ENCODE measurements at regions not wholly inside any gene's neighbourhood (a gene's known extent, or its start where the extent isn't known, plus 50 kb on each side); places are given as distances from the start of the nearest gene placed in this dataset.

DNA sequence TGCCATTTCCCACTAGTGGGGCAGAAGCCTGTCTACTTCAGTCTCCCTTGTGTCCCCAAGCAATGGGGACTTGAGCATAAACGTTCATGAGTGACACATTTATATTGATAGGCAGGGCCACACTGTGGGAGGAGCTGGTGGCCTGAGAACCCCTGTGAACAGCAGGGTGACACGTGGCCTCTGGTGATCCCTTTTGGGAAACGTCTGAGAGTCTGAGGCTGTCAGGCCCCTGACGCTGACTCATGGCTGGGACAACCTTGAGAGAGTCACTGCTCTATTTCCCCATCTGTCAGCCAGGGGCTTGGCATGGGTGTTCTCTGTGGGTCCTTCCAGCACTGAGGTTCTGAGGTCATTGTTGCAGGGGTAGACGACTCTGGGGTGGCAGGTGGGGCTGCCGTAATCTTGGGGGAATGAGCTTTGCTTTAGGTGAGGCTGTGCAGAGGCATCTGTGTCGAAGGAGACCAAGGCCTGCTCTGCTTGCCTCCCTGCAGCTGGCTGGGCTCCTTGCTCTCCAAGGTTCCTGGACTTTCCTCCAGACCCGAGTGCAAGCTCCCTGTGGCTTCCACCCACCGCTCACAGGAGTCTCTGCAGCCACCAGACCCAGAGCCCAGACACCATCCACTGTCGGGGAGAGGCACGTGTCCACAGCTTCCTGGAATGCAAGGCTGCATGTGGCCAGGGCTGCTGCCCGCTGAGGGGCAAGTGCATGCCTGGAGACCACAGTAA is 54.7 kb downstream of the SMIM38 start:
- ChIA-PET CTCF (interaction anchor here (1.3 to 1.4 kb wide), 2 partner anchors 13 to 83 kb away, joined by 4 to 7 read pairs; partner anchors contain the start of gene MYEOV), POLR2A (no interaction called here)
- TF ChIP-seq, protein P1, sequence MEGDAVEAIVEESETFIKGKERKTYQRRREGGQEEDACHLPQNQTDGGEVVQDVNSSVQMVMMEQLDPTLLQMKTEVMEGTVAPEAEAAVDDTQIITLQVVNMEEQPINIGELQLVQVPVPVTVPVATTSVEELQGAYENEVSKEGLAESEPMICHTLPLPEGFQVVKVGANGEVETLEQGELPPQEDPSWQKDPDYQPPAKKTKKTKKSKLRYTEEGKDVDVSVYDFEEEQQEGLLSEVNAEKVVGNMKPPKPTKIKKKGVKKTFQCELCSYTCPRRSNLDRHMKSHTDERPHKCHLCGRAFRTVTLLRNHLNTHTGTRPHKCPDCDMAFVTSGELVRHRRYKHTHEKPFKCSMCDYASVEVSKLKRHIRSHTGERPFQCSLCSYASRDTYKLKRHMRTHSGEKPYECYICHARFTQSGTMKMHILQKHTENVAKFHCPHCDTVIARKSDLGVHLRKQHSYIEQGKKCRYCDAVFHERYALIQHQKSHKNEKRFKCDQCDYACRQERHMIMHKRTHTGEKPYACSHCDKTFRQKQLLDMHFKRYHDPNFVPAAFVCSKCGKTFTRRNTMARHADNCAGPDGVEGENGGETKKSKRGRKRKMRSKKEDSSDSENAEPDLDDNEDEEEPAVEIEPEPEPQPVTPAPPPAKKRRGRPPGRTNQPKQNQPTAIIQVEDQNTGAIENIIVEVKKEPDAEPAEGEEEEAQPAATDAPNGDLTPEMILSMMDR (IDR thresholded peaks at IDR 0.05; ENCODE audit: control extremely low read depth, extremely low read depth, low read depth, missing control alignments) = no peak
- peak; percentile 60 for DNase-seq (ENCODE audit: extremely low spot score)

DNA sequence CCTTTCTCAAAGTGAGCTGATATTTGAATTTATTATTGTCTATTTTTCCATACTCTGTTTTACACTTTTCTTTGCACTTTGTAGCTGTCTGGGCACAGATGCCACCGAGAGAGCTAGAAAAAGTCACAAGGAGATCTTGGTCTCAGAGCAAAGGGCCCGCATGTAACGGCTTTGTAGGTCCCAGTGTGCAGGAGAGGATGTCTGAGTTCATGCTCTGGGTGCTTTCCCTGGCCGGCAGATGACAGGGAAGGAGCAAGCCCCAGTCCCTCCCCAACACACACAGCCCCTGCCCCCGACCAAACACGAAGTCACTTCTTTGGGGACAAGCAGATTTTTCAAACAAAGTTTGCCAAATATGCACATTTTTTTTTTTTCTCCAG is 55.8 kb downstream of the SMIM38 start:
- CTCF ChIA-PET = interaction anchor here (0.9 to 1.3 kb wide), 2 partner anchors 46 to 82 kb away, joined by 3 to 7 read pairs; partner anchors contain the start of gene MYEOV
- POLR2A ChIA-PET = no interaction called here
- TF ChIP-seq, protein P1 (IDR thresholded peaks at IDR 0.05; ENCODE audit: control extremely low read depth, extremely low read depth, low read depth, missing control alignments) = no peak
- no peak for DNase-seq (ENCODE audit: extremely low spot score)

DNA sequence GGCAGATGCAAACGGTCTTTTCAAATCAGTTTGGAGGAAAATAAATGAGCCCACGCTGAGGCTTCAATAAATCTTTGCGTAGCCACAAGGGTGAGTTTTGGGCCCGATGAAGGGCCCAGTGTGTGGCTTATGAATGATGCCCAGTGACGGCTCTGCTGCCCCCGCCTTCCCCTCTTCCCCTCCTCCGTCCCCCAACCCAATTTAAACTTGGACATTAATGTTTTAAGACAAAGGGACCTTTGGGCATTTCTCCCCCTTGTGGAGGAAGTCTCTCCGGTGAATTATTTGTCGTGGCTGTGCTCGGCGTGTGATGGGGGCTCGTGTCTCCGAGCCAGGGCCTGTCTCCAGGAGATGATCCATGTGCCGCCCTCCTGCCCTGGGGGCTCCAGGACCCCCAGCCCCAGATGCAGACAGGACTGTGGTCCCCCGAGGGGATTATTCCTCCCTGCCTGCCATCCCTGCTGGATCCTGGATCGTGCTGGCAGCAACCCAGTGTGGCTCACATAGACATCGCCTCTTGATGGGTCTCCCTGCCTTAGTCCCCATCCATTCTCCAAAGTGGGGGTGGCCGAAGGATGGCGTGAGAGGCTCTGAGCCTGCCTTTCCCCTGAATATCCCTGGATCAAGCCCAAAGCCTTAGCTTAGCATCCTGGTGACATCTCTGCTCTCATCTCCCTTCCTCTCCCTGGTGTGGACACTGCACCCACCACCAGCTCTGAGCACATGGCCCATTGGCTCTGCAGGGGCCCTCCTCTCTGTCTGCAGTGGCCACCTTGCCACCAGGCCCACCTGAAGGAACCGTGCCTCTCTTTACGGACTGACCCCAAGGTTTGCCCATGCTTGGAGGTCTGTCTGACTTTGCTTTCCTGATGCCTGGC is 56.4 kb downstream of the SMIM38 start:
- TF ChIP-seq, protein P1 (IDR thresholded peaks at IDR 0.05; ENCODE audit: control extremely low read depth, extremely low read depth, low read depth, missing control alignments) = no peak
- ChIA-PET CTCF (interaction anchor here (0.7 to 0.9 kb wide), 2 partner anchors 45 to 431 kb away, joined by 3 read pairs; no protein-coding TSS in a partner anchor), POLR2A (no interaction called here)
- no peak for DNase-seq (ENCODE audit: extremely low spot score)

DNA sequence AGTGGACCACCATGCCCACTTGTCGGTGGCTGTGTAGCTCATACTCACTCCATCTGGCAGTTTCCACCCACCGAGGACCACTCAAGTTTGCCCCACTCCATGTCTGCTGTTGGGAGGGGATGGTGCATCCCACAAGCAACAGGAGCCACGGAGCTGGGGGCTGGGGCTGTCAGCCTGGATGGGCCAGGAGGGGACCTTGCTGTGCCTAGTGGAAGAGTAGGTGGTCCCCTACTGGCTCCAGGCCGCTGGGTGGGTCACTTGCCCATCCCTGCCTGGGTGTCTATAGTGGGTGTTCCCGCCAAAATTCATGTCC is 57.0 kb downstream of the SMIM38 start:
- DNase-seq (ENCODE audit: extremely low spot score) = no peak
- ChIA-PET POLR2A (no interaction called here), CTCF (interaction anchor here (0.7 to 1.3 kb wide), 2 partner anchors 28 to 430 kb away, joined by 3 to 4 read pairs; no protein-coding TSS in a partner anchor)
- TF ChIP-seq, protein P1 (IDR thresholded peaks at IDR 0.05; ENCODE audit: control extremely low read depth, extremely low read depth, low read depth, missing control alignments) = no peak

DNA sequence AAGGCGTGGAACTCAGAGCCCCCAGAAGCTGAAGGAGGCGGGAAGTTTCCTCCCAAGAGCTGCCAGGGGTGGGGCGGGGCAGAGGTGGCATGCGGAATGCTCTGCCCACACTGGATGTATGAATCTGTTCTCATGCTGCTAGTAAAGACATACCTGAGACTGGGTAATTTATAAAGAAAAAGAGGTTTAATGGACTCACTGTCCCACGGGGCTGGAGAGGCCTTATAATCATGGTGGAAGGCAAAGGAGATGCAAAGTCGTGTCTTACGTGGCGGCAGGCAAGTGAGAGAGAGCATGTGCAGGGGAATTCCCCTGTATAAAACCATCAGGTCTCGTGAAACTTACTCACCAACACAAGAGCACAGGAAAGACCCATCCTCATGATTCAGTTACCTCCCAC is 57.6 kb downstream of the SMIM38 start:
- DNase-seq (ENCODE audit: extremely low spot score) = no peak
- POLR2A ChIA-PET = no interaction called here
- TF ChIP-seq, protein P1 (IDR thresholded peaks at IDR 0.05; ENCODE audit: control extremely low read depth, extremely low read depth, low read depth, missing control alignments) = no peak
- CTCF ChIA-PET = interaction anchor here (1.3 kb wide), 1 partner anchor 27 kb away, joined by 4 read pairs; no protein-coding TSS in a partner anchor

DNA sequence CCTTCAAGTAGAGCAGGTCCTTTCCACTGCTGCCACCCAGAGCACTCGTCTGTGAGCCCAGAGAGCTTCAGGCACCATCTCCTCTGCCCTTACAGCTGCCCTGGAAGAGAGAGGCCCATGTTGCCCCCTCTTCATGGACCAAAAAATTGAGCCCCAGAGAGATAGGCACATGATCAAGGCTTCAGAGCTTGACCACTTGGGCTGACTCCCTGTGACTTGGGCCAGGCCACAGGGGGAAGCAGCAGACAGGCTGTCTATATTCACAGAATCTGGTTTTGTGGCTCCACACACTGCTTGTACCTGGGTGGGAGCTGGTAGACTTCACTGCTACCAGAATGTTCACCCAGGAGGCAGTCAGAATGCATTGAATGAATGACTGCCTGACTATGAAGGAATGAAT is 58.2 kb downstream of the SMIM38 start:
- DNase-seq (ENCODE audit: extremely low spot score) = no peak
- TF ChIP-seq, protein P1 (IDR thresholded peaks at IDR 0.05; ENCODE audit: control extremely low read depth, extremely low read depth, low read depth, missing control alignments) = no peak
- POLR2A ChIA-PET = no interaction called here
- CTCF ChIA-PET = interaction anchor here (1.3 kb wide), 1 partner anchor 27 kb away, joined by 4 read pairs; no protein-coding TSS in a partner anchor
